Loucy (cell line): ENCODE measurements at regions not wholly inside any gene's neighbourhood (a gene's known extent, or its start where the extent isn't known, plus 50 kb on each side); places are given as distances from the start of the nearest gene placed in this dataset.

ENCODE experiments used
- H2AFZ ChIP-seq: fragments of 200-600 bp; sonication (generic); 2 replicates; pipeline ENCODE4 v1.6.0; 2016; ENCODE audit warnings: antibody characterized with exemption, mild to moderate bottlenecking, low read length, moderate library complexity
- H3F3A ChIP-seq: fragments of 200-600 bp; 2 replicates; pipeline ENCODE4 v1.6.0; 2016; ENCODE audit warnings: antibody characterized with exemption, low read depth, mild to moderate bottlenecking
- H3K27me3 ChIP-seq: fragments of 200-600 bp; sonication (generic); 2 replicates; pipeline ENCODE4 v1.6.1; 2014; ENCODE audit warnings: low read length, mild to moderate bottlenecking; ENCODE audit not compliant: insufficient read depth, poor library complexity, severe bottlenecking
- H3K36me3 ChIP-seq: fragments of 200-600 bp; sonication (generic); 2 replicates; pipeline ENCODE4 v1.6.1; 2016; ENCODE audit warnings: low read length; ENCODE audit not compliant: insufficient read depth
- H3K4me1 ChIP-seq: fragments of 200-600 bp; sonication (generic); 2 replicates; pipeline ENCODE4 v1.5.1; 2014; ENCODE audit warnings: low read length, mild to moderate bottlenecking; ENCODE audit not compliant: insufficient read depth, poor library complexity, severe bottlenecking
- H3K4me2 ChIP-seq: fragments of 200-600 bp; sonication (generic); 2 replicates; pipeline ENCODE4 v1.6.0; 2014; ENCODE audit warnings: antibody characterized with exemption, low read length, low read depth, mild to moderate bottlenecking; ENCODE audit not compliant: poor library complexity, severe bottlenecking
- H3K4me3 ChIP-seq: fragments of 200-600 bp; sonication (generic); 2 replicates; pipeline ENCODE4 v1.5.1; 2014; ENCODE audit warnings: low read length, mild to moderate bottlenecking, mixed read lengths; ENCODE audit not compliant: poor library complexity, severe bottlenecking
- H3K79me2 ChIP-seq: fragments of 200-600 bp; sonication (generic); 2 replicates; pipeline ENCODE4 v1.6.1; 2014; ENCODE audit warnings: low read length; ENCODE audit not compliant: insufficient read depth
- H3K9ac ChIP-seq: fragments of 200-600 bp; sonication (generic); 2 replicates; pipeline ENCODE4 v1.6.0; 2014; ENCODE audit warnings: mild to moderate bottlenecking, low read depth, low read length, moderate library complexity; ENCODE audit not compliant: poor library complexity, severe bottlenecking
- H3K9me2 ChIP-seq: fragments of 200-600 bp; sonication (generic); replicated peaks from 2 replicates; pipeline ENCODE4 v1.6.1; 2016; ENCODE audit warnings: low read depth, low read length, mixed read lengths
- H3K9me3 ChIP-seq: fragments of 200-600 bp; sonication (generic); 2 replicates; pipeline ENCODE4 v1.6.1; 2014; ENCODE audit warnings: mild to moderate bottlenecking, antibody characterized with exemption, low read length, low read depth; ENCODE audit not compliant: insufficient read depth
- H4K20me1 ChIP-seq: fragments of 200-600 bp; sonication (generic); 2 replicates; pipeline ENCODE4 v1.6.0; 2014; ENCODE audit warnings: antibody characterized with exemption, low read length, mild to moderate bottlenecking; ENCODE audit not compliant: insufficient read depth, poor library complexity, severe bottlenecking
- CTCF ChIP-seq: fragments of 200-600 bp; sonication (generic); conservative IDR thresholded peaks from 2 replicates; pipeline ENCODE4 v1.5.1; 2014; ENCODE audit warnings: mild to moderate bottlenecking, antibody characterized with exemption, low read length
- EZH2phosphoT487 ChIP-seq: fragments of 200-600 bp; IDR thresholded peaks from 2 replicates; pipeline ENCODE4 v1.6.1; 2018; ENCODE audit warnings: antibody characterized with exemption, mild to moderate bottlenecking, moderate library complexity, borderline replicate concordance

DNA sequence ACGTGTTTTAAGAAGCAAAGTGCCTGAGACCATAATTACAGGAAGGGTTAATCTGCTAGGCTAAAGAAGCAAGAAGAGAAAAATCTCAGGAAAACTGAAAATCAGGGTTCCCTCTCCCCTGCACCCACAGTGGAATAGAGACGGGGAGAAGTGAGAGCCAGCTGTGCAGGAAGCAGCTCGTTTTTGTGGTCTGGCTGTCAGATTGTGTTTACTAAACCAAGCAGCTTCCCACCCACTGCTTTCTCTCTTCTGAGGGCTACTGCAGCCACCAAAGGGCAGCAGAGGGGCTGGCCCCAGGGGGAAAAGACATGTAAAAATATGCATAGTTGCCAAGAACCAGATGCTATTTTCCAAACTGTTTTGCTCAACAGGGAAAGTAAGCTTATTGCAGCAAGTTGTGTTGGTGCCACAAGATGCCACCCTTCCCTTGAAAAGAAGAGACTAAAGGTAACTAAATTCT is 72.6 kb upstream of the THUMPD2 start:
- no peaks in the 10 kb centered on the region for H3K27me3 ChIP-seq
- H3K4me1 ChIP-seq = peaks cover 37% of the 10 kb centered on the region
- H3K9me3 ChIP-seq = no peaks in the 10 kb centered on the region
- H3K36me3 ChIP-seq = no peaks in the 10 kb centered on the region
- H3K9ac ChIP-seq = peak overlapping the region; percentile 3
- peak overlapping the region; percentile 46 for H3K4me3 ChIP-seq
- H3F3A ChIP-seq = 0 out of 2 replicates have a peak, but pooled peaks cover 3% of the 10 kb centered on the region
- peak overlapping the region; percentile 5; the same call in 1 of the 2 replicates for H2AFZ ChIP-seq
- no peaks in the 10 kb centered on the region for H3K9me2 ChIP-seq
- TF ChIP-seq EZH2phosphoT487 (no peak), CTCF (peak; percentile 45)
- no peaks in the 10 kb centered on the region for H4K20me1 ChIP-seq
- peak overlapping the region; percentile 76 for H3K4me2 ChIP-seq
- H3K79me2 ChIP-seq = no peaks in the 10 kb centered on the region

GRCh38 chr2:39851251-39851650 is 72.2 kb upstream of the THUMPD2 start:
- H4K20me1 ChIP-seq = no peaks in the 10 kb centered on the region
- peak overlapping the region; percentile 76 for H3K4me2 ChIP-seq
- no peaks in the 10 kb centered on the region for H3K27me3 ChIP-seq
- TF ChIP-seq CTCF (no peak), EZH2phosphoT487 (no peak)
- H3K79me2 ChIP-seq = no peaks in the 10 kb centered on the region
- H3K9ac ChIP-seq = no peak overlapping the region
- no peak overlapping the region for H2AFZ ChIP-seq
- no peaks in the 10 kb centered on the region for H3K9me2 ChIP-seq
- no peaks in the 10 kb centered on the region for H3K9me3 ChIP-seq
- no peaks in the 10 kb centered on the region for H3K36me3 ChIP-seq
- H3K4me1 ChIP-seq = peaks cover 37% of the 10 kb centered on the region
- peak overlapping the region; percentile 46 for H3K4me3 ChIP-seq
- H3F3A ChIP-seq = 0 out of 2 replicates have a peak, but pooled peaks cover 3% of the 10 kb centered on the region

DNA sequence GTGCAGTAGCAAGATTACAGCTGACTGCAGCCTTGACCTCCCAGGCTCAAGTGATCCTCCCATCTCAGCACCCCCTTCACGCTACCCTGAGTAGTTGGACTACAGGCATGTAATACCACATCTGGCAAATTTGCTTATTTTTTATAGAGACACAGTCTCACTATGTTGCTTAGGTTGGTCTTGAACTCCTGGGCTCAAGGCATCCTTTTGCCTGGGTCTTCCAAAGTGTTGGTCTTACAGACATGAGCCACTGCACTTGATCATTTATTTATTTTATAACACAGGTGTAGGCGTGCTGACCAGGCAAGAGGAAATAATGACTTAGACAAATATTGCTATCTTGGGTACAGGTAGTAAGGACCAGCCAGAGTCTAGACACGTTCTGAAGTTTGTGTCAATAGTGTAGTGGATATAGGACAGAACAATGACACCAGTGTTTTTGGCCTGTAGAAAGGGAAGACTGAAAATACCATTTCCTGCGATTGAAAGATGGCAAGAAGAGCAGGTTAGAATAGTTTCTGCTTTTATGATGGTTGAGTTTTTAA is 71.0 kb upstream of the THUMPD2 start:
- Histone ChIP-seq H2AFZ (no peak overlapping the region), H3K9me3 (no peaks in the 10 kb centered on the region), H3K9me2 (no peaks in the 10 kb centered on the region), H3K79me2 (no peaks in the 10 kb centered on the region), H4K20me1 (no peaks in the 10 kb centered on the region), H3K36me3 (no peaks in the 10 kb centered on the region), H3K9ac (no peak overlapping the region), H3F3A (0 out of 2 replicates have a peak, but pooled peaks cover 3% of the 10 kb centered on the region), H3K4me2 (no peak overlapping the region), H3K4me3 (no peak overlapping the region), H3K4me1 (peaks cover 37% of the 10 kb centered on the region), H3K27me3 (no peaks in the 10 kb centered on the region)
- TF ChIP-seq EZH2phosphoT487 = no peak
- TF ChIP-seq CTCF = no peak
